NCI-H510A treated with DMSO at 0.1 percent for 48 hours (cell line): ENCODE measurements at regions not wholly inside any gene's neighbourhood (a gene's known extent, or its start where the extent isn't known, plus 50 kb on each side); places are given as distances from the start of the nearest gene placed in this dataset.
"Not testable (repeated sequence)": the region's sequence is repeated elsewhere in the genome, so short reads cannot be mapped to it uniquely, and the experiment has no call there.

Experiments
- DNase-seq: peaks from one replicate; lab custom pipeline; 2025; lab: John Stamatoyannopoulos, UW

GRCh38 chr11:89545691-89546090 lies 54.5 kb upstream of the NOX4 start:
- DNase-seq, result no peak

- DNase-seq, result not testable (repeated sequence)
Measured at GRCh38 chr11:89555781-89556180, 64.6 kb upstream of the NOX4 start.

GRCh38 chr11:89556731-89557707 lies 65.8 kb upstream of the NOX4 start:
- peak; percentile 85 for DNase-seq

GRCh38 chr11:89560598-89560997 lies 69.4 kb upstream of the NOX4 start:
- DNase-seq, result not testable (repeated sequence)

- DNase-seq, result not testable (repeated sequence)
Measured at GRCh38 chr11:89562731-89563130, 71.6 kb upstream of the NOX4 start.

- no peak for DNase-seq
Measured at GRCh38 chr11:89566972-89567371, 75.8 kb upstream of the NOX4 start.

GRCh38 chr11:89569387-89569786 lies 78.2 kb upstream of the NOX4 start:
- DNase-seq, result not testable (repeated sequence)

GRCh38 chr11:89571706-89572105 lies 80.5 kb upstream of the NOX4 start:
- not testable (repeated sequence) for DNase-seq

- not testable (repeated sequence) for DNase-seq
Measured at GRCh38 chr11:89575846-89576245, 84.7 kb upstream of the NOX4 start.

- DNase-seq, result not testable (repeated sequence)
Measured at GRCh38 chr11:89577428-89577827, 86.3 kb upstream of the NOX4 start.

GRCh38 chr11:89583580-89583979 lies 92.4 kb upstream of the NOX4 start:
- no peak for DNase-seq

- not testable (repeated sequence) for DNase-seq
Measured at GRCh38 chr11:89585046-89585445, 93.9 kb upstream of the NOX4 start.

GRCh38 chr11:89585471-89585870 lies 94.3 kb upstream of the NOX4 start:
- DNase-seq, result not testable (repeated sequence)

- DNase-seq, result not testable (repeated sequence)
Measured at GRCh38 chr11:89589413-89589812, 98.2 kb upstream of the NOX4 start.

- DNase-seq, result not testable (repeated sequence)
Measured at GRCh38 chr11:89590008-89590632, 98.9 kb upstream of the NOX4 start.

GRCh38 chr11:89601263-89601662 lies 108.8 kb upstream of the TRIM77 start:
- DNase-seq, result not testable (repeated sequence)

- DNase-seq, result no peak
Measured at GRCh38 chr11:89604281-89604680, 105.8 kb upstream of the TRIM77 start.

GRCh38 chr11:89606845-89607244 lies 103.3 kb upstream of the TRIM77 start:
- not testable (repeated sequence) for DNase-seq

GRCh38 chr11:89607497-89607896 lies 102.6 kb upstream of the TRIM77 start:
- DNase-seq, result not testable (repeated sequence)

- no peak for DNase-seq
Measured at GRCh38 chr11:89608234-89608966, 101.7 kb upstream of the TRIM77 start.

- no peak for DNase-seq
Measured at GRCh38 chr11:89612096-89612495, 98.0 kb upstream of the TRIM77 start.

- DNase-seq, result no peak
Measured at GRCh38 chr11:89613911-89614310, 96.2 kb upstream of the TRIM77 start.
